OCI-LY1 (cell line): ENCODE measurements at regions not wholly inside any gene's neighbourhood (a gene's known extent, or its start where the extent isn't known, plus 50 kb on each side); places are given as distances from the start of the nearest gene placed in this dataset.

Experiments
- EZH2 ChIP-seq: fragments of 200-600 bp; sonication (generic), shearing (Covaris generic); IDR thresholded peaks from 2 replicates; pipeline ENCODE4 v1.8.0; 2017; ENCODE audit warnings: borderline replicate concordance, mixed run types, mild to moderate bottlenecking, antibody characterized with exemption, low read length, moderate library complexity, mixed read lengths
- TF ChIP-seq, protein P1 (sequence below): fragments of 200-600 bp; sonication (generic), shearing (Covaris generic); IDR thresholded peaks from 2 replicates; pipeline ENCODE4 v1.5.1; 2017; ENCODE audit warnings: mild to moderate bottlenecking, antibody characterized with exemption, low read length, moderate library complexity, mixed read lengths

DNA sequence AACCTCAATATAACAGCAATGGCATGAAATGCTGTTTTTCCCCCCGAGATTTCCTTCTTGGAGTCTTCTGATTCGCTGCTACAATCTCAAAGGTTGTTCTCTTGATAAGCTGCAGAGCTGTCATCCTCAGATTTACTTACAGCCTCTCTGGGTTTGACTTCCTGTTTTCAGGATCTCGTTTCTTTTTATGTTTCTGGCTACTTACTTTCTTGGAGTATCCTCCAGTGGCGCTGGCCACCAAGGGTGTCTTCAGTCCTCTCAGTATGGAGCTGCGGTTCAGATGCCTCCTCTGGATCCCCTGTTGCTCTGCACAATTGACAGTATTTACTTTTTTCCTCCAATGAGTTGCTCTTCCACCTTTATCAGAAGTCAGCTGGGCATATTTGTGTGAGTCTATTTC lies 152.0 kb upstream of the TMEM72 start:
- TF ChIP-seq, protein P1, sequence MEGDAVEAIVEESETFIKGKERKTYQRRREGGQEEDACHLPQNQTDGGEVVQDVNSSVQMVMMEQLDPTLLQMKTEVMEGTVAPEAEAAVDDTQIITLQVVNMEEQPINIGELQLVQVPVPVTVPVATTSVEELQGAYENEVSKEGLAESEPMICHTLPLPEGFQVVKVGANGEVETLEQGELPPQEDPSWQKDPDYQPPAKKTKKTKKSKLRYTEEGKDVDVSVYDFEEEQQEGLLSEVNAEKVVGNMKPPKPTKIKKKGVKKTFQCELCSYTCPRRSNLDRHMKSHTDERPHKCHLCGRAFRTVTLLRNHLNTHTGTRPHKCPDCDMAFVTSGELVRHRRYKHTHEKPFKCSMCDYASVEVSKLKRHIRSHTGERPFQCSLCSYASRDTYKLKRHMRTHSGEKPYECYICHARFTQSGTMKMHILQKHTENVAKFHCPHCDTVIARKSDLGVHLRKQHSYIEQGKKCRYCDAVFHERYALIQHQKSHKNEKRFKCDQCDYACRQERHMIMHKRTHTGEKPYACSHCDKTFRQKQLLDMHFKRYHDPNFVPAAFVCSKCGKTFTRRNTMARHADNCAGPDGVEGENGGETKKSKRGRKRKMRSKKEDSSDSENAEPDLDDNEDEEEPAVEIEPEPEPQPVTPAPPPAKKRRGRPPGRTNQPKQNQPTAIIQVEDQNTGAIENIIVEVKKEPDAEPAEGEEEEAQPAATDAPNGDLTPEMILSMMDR = no peak
- TF ChIP-seq EZH2 = no peak
